KG1 (cell line): ENCODE measurements at regions not wholly inside any gene's neighbourhood (a gene's known extent, or its start where the extent isn't known, plus 50 kb on each side); places are given as distances from the start of the nearest gene placed in this dataset.
"Not testable (repeated sequence)": the region's sequence is repeated elsewhere in the genome, so short reads cannot be mapped to it uniquely, and the experiment has no call there.

ENCODE experiments used
- DNase-seq: peaks from one replicate; lab custom pipeline; 2025; lab: John Stamatoyannopoulos, UW

DNA sequence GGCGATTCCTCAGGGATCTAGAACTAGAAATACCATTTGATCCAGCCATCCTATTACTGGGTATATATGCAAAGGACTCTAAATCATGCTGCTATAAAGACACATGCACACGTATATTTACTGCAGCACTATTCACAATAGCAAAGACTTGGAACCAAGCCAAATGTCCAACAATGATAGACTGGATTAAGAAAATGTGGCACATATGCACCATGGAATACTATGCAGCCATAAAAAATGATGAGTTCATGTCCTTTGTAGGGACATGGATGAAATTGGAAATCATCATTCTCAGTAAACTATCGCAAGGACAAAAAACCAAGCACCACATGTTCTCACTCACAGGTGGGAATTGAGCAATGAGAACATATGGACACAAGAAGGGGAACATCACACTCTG is 93.1 kb upstream of the NT5E start:
- DNase-seq: not testable (repeated sequence)

- no peak for DNase-seq
Observed at GRCh38 chr6:85355816-85356215, 94.1 kb upstream of the NT5E start.

DNA sequence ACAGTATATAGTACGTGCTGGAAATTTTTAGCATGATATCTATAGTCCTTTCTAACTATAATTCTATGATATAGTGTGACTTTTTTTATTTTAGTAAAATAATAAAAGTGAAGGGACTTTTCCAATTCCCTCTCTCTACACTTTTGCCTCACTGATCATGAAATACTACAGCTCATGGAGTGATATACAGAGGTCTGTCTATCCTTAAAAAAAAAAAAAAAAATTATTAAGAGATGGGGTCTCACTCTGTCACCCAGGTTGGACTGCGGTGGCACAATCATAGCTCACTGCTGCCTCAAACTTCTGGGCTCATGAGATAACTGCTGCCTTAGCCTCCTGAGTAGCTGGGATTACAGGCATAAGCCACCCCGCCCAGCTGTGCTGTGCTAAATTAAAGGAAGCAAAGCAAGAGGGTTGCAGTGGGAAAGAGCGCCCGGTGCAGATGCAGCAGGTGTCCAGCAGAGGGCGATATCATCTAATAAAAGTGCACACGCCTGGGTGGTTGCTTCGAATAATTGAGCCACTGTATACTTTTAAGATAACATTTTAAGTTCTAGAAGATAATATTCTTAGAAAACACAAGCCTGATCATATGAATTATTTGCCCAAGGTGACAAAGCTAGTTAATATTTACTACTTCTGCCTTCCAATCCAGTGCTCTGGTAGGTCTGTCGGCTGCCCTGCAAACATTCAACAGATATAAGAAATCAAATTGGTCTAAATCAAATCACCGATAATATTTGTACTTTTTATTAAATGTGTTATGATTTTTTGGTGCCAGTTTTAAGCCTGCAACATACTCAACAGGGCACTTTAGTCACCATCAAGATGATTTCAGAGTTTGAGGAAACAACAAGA is 94.9 kb upstream of the NT5E start:
- DNase-seq: no peak

- no peak for DNase-seq
Observed at GRCh38 chr6:85353012-85353411, 96.9 kb upstream of the NT5E start.

DNA sequence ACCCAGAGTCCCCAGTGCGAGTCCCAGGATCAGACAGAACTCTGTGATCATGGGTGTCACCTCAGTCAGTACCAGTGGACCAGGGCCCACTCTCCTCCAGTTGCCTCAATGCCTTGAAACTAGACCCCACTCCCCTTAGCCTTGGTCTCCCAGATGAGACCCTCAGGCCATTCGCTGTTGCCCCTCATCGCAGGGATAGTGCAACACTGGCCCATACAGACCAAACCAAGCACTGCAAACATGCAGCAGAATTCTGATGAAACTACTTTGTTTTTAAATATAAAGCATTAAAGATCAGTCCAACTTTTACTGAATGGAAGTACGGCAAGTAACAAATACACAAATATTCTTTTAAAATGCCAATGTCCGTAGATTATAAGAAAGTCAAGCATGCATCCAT is 101.2 kb upstream of the NT5E start:
- no peak for DNase-seq

- DNase-seq: no peak
Observed at GRCh38 chr6:85347812-85348211, 102.1 kb upstream of the NT5E start.

GRCh38 chr6:85346196-85346595 is 103.7 kb upstream of the NT5E start:
- no peak for DNase-seq

- DNase-seq: no peak
Observed at GRCh38 chr6:85344996-85345395, 104.9 kb upstream of the NT5E start.

- DNase-seq: no peak
Observed at GRCh38 chr6:85343428-85343827, 106.5 kb upstream of the NT5E start.

GRCh38 chr6:85329196-85329595 is 120.7 kb upstream of the NT5E start:
- DNase-seq: no peak

DNA sequence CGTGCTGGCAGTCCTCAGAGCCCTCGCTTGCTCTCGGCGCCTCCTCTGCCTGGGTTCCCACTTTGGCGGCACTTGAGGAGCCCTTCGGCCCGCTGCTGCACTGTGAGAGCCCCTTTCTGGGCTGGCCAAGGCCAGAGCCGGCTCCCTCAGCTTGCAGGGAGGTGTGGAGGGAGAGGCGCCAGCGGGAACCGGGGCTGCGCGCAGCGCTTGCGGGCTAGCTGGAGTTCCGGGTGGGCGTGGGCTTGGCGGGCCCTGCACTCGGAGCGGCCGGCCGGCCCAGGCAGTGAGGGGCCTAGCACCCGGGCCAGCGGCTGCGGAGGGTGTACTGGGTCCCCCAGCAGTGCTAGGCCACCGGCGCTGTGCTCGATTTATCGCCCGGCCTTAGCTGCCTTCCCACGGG is 124.1 kb upstream of the NT5E start:
- DNase-seq: not testable (repeated sequence)

GRCh38 chr6:85323435-85324040 is 126.3 kb upstream of the NT5E start:
- DNase-seq: peak; percentile 43

DNA sequence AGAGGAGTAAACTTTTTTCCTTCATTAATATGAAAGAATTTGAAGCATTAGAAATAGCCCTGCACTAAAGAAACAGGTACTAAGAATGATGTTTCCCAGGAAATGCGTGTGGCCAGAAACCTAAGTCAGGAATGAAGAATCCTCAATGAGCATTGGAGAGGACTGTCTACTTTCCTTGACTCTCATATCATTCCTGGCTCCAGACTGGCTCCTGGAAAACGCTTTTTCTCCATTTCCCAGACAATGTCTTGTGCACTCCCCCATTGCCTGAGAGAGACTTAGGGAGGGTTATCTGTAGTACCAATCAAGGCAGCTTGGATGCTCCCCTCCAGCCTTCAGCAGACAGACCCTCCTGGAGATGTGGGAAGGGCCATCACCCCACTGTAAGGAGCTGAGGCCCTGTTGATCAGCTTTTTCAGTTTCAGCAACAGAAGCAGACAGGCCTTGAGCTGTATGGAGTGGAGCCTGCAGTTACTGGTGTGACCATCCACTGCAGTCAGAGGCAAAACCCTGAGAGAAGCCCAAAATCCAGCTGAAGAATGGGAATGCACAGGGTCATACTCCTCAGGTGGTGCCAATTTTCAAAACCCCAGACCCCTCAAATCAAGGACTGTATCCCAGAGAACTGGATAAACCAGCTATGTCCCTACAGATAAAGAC is 127.3 kb upstream of the NT5E start:
- no peak for DNase-seq

GRCh38 chr6:85321906-85322305 is 128.0 kb upstream of the NT5E start:
- DNase-seq: no peak

DNA sequence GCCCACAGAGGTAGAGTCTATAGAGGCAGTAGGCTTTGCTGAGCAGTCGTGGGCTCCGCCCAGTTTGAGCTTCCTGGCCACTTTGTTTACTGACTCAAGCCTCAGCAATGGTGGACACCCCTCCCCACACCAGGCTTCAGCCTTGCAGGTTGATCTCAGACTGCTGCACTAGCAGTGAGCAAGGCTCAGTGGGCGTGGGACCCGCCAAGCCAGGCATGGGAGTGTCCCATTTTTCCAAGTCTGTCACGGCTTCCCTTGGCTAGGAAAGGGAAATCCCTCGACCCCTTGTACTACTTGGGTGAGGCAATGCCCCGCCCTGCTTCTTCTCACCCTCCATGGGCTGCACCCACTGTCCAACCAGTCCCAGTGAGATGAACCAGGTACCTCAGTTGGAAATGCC is 135.3 kb upstream of the NT5E start:
- no peak for DNase-seq

DNA sequence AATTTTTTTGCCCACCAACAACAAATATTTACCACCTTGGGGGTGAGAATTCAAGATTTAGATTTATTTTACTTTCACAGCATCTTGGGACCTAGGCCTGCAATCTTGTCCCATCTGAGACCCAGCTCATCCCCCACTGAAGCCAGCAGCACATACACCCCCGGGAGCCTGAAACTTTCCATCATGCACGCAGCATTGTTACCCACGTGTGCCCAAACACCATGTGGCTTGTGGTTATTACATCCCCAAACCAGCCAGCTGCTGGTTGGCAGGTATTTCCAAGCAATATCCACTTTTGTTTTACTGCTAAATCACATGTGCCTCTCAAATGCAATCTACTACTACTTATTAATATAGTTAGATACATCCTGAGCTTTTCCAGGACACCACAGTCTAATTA is 149.3 kb upstream of the NT5E start:
- DNase-seq: no peak

- DNase-seq: no peak
Observed at GRCh38 chr6:85298553-85298952, 151.3 kb upstream of the NT5E start.

- no peak for DNase-seq
Observed at GRCh38 chr6:85291326-85291725, 158.6 kb upstream of the NT5E start.

DNA sequence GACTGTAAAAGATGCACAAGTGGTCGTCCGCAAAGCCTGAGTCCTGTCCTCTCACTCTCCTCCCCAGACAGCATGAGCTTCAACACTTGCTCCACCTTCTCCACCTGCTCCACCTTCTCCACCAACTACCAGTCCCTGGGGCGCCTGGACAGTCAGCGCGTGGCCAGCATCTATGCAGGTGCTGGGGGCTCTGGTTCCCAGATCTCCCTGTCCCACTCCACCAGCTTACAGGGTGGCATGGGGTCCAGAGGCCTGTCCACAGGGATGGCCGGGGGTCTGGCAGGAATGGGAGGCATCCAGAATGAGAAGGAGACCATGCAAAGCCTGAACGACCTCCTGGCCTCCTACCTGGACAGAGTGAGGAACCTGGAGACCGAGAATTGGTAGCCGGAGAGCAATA is 162.2 kb upstream of the NT5E start:
- no peak for DNase-seq

DNA sequence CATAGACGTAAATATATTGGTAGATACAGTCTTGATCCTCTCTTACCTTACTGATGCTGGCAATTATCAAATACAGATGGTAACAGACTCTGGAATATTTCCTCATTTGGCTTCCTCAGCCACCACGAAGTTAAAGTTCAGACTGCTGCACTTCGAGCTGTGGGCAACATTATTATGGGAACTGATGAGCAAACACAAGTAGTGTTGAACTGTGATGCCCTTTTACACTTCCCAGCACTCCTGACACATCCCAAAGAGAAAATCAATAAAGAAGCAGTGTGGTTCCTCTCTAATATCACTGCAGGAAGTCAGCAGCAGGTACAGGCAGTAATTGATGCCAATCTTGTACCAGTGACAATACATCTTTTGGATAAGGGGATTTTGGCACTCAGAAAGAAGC is 162.7 kb upstream of the NT5E start:
- DNase-seq: no peak

GRCh38 chr6:85286507-85286906 is 163.4 kb upstream of the NT5E start:
- not testable (repeated sequence) for DNase-seq

GRCh38 chr6:85285934-85286333 is 163.9 kb upstream of the NT5E start:
- DNase-seq: no peak

DNA sequence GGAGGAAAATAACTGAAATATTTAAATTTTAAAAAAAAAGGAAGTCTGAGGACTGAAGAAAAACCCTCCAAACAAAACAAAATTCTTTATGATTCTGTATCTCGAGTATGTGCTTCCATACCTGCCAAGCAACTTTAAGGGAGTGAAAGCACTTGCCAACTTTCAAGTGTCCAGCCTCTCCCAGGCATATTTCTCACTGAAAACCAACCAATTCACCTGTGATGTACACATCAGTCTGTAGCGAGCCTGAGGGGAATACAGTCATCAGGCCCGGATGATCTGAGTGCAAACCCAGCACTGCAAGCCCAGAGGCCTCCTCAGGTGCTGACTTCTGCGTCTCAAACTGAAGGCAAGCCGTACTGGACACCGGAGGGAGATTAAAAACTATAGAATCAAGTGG is 164.8 kb upstream of the NT5E start:
- DNase-seq: no peak
